HG02938 (cell line): ENCODE measurements at regions not wholly inside any gene's neighbourhood (a gene's known extent, or its start where the extent isn't known, plus 50 kb on each side); places are given as distances from the start of the nearest gene placed in this dataset.
A peak's percentile ranks its signal among the peaks of the same experiment; 100 is the strongest.
"Not testable (repeated sequence)": the region's sequence is repeated elsewhere in the genome, so short reads cannot be mapped to it uniquely, and the experiment has no call there.

Experiments
- ATAC-seq: cut with Tn5 transposase; IDR thresholded peaks from one replicate; pipeline ENCODE4 v1.9.1; 2021; ENCODE audit warnings: mild to moderate bottlenecking, moderate library complexity; ENCODE audit not compliant: unreplicated experiment

DNA sequence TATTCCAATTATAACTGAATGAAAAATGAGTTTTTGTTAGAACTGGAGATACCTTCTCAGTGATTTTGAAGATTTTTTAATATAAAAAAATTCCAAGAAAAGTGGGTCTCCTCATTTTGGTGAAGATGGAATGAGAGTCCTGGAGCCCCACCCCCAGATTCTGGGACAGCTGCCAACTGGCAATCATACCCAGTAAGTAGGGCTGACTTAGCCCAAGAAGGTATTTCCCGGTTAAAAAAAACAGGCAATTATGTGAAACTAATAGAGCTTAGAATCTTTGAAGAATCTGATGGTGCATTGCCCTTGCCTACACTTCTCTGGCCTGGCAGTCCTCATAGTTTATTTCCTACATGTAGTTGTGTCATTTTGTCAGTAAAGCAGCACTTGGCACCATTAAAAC, 52.8 kb upstream of the VWDE start:
- no peak for ATAC-seq

DNA sequence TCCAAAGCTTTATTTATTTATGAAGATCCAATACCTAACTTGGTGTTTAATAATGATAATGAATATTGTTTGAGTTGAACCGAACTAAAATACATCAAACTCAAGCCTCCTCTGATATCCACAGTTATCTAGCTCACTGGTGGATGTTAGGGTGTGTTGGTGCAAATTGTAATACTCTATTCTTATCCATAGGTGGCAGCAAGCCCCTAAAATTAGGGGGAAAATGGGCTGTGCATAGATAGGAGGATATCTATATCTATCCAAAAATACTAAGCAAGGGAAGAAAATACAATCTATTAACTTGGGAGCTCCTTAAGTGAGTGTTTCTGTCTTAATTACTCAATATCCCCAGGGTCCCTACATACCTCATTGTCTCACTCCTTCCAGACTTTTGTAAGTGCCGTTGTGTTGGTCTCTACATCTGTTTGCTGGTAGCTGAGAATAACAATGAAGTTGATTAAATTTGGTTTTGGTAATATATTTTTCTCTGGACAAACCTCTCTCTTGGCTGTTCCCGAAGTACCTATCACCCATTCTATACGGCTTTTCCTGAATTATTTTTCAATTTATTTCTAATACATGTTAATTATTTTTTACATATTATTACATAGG, 55.0 kb upstream of the VWDE start:
- peak; percentile 99 for ATAC-seq

DNA sequence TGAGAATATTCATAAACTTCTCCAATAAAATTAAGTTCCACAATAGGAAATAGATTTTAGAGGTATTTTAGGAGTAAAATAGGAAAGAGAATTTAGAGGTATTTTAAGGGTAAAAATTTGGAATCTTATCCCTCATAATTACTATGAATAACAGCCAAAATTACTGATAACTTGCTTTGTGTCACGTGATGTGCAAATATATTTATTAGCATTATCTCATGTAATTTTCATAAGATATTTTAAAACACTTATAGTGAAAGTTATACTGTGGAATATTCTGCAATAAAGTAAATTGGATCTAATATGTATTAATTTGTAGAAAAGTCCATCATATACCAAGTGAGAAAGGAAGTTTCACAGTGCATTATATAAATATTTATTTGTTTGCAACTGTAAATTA, 64.2 kb upstream of the VWDE start:
- ATAC-seq = no peak

DNA sequence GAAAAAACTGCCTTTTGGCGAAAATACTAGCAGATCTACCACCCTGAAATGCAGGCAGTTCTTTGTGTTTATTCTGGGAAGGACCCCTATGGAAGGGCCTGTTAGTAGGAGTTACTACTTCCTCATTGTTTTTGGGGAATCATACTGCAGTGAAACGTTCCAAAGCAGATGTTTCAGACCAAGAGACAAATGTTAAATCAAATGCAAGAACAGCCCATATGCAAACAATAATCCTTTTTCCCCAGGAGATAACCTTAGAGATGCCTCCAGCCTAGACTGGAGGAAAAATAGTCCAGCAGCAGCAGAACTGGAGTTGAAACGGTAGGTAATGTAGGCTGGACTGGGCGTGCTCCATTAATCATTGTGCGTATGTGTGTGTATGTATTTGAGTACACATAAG, 65.9 kb upstream of the VWDE start:
- ATAC-seq = no peak

DNA sequence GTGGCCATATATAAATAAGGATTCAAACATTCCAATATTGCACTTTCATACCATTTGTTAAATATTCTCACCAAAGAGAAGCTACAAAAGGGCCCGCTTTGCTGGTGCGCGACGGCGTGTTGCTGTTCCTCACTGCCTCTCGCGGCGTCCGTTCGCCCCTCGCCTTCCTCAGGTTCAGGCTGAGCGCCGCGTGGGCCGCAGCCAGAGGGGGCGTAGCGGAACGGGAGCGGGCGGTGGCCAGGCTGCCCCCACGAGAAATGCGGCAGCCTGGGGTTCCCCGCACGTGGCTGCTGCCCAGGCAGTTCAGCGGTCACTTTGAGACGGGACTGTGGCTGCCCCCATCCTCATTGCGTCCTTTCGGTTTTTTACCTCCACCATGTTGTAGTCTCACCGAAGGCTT, 67.3 kb upstream of the VWDE start:
- ATAC-seq = no peak

DNA sequence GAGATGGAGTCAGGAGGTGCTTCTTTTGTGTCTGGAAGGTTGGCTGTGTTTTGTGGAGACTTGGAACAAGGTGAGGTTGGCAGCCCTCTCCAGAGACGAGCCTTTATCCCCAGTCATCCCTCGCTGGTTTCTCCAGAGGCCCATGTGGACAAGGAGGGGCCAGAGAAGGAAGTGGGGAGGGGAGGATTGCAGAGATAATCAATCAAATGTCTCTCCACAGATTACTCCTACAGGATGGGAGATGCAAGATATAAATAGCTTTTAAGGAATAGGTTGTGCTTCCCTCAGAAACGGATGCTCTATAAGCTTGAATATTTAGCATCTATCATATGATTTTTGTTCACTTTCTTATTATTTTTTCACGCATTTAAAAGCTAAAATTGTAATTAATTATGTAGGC, 70.4 kb upstream of the VWDE start:
- ATAC-seq = no peak

DNA sequence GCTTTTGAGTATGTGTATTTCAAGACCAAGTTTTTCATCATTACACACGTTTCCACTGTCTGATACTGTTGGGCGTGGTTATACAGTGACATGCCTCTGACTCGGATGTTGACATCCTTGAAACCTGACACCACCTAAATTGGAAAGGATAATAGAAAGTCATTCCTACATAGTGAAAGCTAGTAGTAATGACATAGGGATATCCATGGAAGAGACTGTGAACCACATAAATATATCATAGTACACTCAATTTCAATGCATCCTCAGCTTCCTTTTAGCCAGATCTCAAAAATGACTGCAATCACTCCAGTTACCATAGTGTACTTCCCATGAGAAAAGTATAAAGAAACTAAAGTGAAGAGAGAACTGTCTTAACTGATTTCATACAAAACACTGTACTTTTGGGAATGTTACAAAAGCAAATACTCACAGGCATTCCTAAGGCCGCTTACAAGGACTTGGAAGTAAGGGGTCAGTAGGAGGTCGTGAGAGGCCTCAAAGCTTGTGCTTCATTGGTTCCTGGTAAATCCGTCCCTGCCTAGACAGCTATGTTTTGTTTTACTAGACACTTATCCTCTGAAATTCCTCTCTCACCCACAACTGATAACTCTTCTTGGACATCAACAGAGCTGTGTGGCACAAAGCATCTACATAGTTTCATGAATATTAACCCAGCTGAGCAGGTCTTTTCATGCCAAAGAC, 71.8 kb upstream of the VWDE start:
- ATAC-seq = no peak

DNA sequence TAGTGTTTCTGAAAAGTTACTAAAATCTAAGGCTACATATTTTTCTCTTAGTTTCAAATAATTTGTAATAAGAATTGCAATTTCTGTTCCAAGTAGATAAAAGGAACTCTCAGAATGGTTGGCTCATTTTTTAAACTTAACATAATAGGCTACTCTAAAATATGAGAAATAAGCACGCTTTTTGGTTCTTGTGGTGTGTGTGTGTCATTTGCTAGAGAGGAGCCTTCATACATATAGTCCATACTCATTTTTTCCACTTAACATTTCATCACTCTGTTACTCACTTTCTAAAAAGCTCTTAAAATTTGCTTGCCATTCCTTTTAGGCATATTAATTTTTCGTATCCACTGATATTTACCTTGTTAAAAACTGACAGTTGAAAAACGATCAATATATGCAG, 74.0 kb upstream of the VWDE start:
- no peak for ATAC-seq

DNA sequence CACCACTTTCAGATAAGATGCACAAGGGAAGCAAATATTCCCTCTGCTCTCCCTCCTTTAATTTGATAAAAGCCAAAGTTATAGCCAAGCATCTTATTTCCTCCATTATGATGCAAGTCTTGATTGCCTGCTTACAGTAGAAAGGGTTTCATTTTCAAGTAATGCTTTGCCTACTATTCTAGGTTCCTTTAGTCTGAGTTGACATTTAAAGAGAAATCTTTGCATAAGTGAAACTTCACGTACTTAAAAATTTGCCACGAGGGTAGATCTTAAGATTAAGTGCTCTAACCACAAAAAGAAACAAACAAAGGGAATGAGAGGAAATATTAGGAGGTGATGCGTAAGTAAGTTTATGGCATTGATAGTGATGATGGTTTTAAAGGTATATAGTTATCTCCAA, 78.1 kb upstream of the VWDE start:
- ATAC-seq = peak; percentile 86

DNA sequence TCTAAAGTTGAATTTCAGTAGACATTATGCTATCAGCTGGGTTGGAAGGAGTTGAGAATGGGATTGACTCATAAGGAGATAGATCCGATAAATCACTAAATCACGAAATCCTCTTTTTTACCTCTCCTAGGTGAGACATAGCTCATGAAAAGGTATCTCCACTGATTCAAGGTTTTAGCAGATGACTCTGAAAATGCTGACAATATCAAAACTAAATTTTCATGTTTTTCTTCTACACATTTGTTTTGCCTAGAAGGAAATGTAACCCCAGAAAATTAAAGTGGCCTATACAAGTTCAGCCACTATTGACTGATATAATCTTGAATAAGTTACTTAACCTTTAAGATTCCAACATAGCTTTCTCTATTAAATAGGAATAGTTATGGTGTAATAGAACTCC, 82.2 kb upstream of the VWDE start:
- ATAC-seq = no peak

DNA sequence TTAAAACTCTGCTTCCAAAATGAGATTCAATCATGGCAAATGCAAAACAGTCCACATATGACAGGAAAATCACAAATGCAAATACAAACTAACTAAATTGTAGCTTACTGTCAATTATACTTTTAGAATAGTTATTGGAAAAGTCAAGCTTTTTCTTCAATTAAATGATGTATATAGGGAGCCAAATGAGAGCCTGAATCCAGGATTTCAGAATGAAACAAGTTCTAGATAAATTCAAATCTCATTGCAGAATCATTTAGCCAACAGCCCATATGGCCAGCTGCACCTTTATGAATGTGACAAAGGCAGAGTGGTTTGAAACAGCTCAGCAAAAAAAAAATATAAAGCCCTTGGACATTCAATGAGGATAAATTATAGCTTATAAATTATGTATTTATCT, 82.2 kb upstream of the SCIN start:
- no peak for ATAC-seq

DNA sequence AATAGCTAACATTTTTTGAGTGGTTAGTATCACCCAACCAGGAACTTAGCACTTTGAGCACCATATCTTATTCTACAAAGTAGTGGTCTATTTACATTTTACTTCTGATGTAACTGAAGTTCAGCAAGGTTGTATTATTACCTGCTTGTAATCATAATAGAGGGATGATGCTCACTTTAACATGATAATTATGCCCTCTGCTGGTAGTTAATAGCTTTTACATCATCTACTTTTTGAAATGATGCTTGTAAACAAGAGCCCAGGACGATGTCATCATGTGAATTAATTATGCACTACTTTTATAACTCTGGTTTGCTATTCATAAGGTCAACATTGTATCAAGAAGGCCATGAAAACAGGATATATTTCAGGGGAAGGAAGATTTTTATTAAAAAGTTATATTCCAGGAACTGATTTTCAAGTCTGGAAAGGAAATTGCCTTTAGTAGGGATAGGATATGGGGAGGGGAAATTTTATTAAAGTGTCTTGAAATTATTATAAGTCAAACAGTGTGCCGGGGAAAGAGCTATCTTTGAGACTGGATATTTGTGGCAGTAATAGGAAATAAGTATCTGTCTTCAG, 80.3 kb upstream of the SCIN start:
- peak; percentile 87 for ATAC-seq

DNA sequence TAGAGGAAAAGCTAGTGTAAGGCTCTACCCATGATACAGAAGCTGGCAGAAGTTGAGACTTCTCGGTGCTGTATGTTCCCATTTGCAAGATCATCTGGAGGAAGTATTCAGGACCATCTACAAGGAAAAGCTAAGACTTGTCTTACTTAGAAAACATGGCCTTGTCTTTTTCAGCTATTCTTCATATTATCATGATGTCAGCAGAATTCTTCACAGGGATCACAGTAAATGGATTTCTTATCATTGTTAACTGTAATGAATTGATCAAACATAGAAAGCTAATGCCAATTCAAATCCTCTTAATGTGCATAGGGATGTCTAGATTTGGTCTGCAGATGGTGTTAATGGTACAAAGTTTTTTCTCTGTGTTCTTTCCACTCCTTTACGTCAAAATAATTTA, 79.6 kb upstream of the SCIN start:
- ATAC-seq = no peak

DNA sequence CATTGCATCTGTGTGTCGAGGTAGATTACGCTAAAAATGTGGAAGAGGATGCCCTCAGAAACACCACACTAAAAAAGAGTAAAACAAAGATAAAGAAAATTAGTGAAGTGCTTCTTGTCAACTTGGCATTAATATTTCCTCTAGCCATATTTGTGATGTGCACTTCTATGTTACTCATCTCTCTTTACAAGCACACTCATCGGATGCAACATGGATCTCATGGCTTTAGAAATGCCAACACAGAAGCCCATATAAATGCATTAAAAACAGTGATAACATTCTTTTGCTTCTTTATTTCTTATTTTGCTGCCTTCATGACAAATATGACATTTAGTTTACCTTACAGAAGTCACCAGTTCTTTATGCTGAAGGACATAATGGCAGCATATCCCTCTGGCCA, 79.0 kb upstream of the SCIN start:
- no peak for ATAC-seq

DNA sequence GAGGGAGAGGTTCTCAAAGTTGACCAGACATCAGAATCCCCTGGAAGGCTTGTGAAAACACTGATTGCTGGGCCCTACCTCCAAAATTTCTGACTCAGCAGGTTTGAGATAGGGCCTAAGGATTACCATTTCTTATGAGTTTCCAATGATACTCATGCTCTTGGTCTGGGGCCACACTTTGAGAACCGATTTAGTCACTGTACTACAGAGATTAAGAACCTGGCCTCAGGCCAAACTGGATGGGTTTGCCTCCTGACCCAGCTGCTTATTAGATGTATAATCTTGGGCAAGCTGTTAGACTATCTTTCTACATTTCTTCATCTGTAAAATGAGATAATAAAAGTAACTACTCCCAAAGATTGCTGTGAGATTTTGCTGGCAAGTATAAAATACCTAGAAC, 77.1 kb upstream of the SCIN start:
- no peak for ATAC-seq

DNA sequence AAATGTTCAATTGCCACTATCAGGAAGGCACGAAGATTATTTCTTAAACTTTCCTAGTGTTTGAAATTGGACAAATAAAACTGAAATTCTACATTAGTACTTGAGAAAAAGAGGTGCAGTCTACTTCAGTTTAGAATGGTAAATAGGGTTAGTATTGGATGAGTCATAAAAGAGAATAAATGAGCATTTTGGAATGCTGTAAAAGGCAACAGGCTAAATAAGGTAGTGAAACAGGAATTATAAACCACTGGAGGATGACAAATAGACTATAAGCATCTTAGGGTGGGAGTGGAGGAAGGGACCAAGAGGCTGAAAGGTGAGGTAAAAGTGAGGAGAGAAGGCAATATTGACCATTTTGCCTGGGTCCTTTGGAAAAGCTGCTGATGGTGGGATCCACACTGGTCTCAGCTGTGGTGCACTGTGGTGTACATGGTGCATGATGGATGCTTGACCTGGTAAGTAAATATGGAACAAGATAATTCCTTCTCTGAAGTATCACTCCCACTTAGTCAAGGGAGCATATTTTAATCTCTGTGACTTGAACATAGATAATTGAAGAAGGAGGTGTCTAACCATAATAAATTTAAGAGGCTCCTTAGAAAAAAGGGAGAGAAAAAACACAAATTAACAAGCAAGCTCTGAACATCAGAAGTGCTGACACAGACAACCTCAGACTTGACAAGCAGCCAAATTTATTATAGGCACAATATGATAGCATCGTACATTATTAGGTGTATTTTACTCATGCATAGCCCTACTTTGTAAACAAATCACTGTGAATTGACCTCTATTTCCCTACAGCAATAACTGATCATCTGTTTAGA, 76.4 kb upstream of the SCIN start:
- no peak for ATAC-seq

DNA sequence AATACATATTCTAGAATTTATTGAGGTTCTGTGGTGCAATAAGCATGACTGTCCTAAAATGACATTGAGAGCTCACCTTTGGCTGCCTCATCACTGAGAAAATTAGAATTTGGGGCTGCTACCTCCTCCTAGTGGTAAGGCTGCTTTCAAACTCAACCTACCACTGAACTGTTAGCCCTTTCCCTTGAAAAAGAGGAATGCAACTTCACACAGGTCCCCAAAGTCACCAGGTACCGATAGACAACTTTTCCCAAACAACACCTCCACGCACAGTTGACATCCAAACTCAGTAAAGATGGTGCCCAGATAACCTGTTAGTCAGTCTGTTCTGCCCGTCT, 75.9 kb upstream of the SCIN start:
- no peak for ATAC-seq

DNA sequence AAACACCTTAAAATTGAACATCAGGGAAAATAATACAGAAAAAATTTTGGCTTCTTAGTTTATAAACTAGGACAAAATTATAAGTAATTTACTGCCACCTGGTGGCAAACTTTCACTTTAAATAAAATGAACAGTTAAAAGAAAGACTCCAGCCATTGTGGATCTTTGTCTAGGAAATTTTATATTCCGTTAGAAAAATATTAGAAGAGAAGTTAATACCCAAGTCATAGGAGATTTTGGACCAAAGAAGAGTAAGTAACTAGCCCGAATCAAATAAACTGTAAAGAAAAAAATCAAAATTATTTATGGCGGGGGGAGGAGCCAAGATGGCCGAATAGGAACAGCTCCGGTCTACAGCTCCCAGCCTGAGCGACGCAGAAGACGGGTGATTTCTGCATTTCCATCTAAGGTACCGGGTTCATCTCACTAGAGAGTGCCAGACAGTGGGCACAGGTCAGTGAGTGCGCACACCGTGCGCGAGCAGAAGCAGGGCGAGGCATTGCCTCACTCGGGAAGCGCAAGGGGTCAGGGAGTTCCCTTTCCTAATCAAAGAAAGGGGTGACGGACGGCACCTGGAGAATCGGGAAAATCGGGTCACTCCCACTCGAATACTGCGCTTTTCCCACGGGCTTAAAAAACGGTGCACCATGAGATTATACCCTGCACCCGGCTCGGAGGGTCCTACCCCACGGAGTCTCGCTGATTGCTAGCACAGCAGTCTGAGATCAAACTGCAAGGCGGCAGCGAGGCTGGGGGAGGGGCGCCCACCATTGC, 73.4 kb upstream of the SCIN start:
- ATAC-seq = not testable (repeated sequence)

DNA sequence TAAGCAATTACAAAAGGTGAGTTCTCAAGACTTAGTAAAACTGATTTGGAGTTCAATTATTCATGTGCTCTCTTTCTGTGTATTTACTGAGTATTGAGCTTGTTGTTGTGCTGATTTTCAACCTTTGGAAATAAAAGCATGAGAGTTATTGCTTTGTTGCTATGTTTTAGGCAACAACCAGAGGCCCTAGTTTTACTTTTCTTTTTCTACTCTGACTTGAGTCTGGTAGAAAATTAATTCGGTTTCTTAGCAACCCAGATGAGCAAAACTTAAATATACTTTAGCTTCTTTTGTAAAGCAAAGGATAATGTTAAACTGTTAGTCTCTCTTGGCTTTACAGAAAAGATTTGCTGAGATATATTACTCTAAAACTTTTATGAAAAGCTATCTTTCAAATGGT, 66.4 kb upstream of the SCIN start:
- peak; percentile 71 for ATAC-seq

DNA sequence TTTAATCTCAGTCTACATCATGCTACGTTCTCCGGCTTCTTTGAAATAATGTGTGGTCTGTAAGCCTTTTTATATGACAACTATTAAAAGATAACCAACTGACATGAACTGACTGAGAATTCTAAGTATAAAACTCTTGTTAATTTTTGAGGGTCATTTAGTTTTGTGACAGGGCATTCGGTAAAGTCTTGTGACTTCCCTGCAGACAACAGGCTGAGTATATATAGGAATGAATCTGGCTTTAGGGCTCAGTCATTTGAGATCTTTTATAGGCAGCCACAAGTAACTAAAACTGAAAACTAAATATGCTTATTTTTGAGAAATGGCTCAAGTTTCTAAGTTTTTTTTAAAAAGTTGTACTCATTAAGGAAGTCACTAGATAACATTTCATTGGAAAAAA, 62.5 kb upstream of the SCIN start:
- ATAC-seq = no peak

DNA sequence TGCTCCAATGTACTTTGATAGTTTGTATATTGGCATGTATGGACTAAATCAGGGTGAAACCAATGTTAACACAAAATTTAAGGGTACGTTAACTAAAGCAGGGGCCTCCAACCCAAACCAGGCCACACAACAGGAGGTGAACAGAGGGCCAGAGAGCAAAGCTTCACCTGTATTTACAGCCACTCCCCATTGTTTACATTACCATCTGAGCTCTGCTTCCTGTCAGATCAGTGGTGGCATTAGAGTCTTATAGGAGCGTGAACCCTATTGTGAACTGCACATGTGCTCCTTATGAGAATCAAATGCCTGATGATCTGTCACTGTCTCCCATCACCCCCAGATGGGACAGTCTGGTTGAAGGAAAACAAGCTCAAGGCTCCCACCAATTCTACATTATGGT, 62.0 kb upstream of the SCIN start:
- no peak for ATAC-seq
